ENCODE measurements at regions not wholly inside any gene's neighbourhood (a gene's known extent, or its start where the extent isn't known, plus 50 kb on each side); places are given as distances from the start of the nearest gene placed in this dataset.

DNA sequence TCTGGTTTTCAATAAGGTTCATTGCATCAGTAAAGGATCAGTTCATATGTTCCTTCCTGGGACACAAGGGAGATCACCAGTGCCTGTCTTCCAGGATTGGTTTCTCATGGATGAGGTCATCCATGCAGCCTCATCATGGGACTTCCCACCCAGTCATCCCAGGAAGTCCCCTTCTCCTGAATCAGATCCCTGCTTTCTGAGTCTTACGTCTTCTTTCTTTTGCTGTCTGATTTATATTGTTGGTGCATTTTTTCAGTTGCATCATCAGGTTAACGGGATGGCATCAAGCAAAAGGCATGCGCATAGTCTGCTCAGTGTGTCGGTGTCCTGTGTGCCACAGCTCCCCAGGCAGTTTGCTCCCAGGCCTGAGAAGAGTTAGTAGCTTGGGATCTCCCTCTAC lies 105.9 kb downstream of the SOX11 start:
- no peak for TF ChIP-seq ZFX (IDR thresholded peaks at IDR 0.05)
- TF ChIP-seq, protein P1, sequence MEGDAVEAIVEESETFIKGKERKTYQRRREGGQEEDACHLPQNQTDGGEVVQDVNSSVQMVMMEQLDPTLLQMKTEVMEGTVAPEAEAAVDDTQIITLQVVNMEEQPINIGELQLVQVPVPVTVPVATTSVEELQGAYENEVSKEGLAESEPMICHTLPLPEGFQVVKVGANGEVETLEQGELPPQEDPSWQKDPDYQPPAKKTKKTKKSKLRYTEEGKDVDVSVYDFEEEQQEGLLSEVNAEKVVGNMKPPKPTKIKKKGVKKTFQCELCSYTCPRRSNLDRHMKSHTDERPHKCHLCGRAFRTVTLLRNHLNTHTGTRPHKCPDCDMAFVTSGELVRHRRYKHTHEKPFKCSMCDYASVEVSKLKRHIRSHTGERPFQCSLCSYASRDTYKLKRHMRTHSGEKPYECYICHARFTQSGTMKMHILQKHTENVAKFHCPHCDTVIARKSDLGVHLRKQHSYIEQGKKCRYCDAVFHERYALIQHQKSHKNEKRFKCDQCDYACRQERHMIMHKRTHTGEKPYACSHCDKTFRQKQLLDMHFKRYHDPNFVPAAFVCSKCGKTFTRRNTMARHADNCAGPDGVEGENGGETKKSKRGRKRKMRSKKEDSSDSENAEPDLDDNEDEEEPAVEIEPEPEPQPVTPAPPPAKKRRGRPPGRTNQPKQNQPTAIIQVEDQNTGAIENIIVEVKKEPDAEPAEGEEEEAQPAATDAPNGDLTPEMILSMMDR (conservative IDR thresholded peaks at IDR 0.05): no peak
- no peak overlapping the region for H3K27ac ChIP-seq

- TF ChIP-seq, protein P1 (conservative IDR thresholded peaks at IDR 0.05): no peak
- no peak for TF ChIP-seq ZFX (IDR thresholded peaks at IDR 0.05)
- no peak overlapping the region for H3K27ac ChIP-seq
Observed at GRCh38 chr2:5799348-5799747, 107.2 kb downstream of the SOX11 start.

DNA sequence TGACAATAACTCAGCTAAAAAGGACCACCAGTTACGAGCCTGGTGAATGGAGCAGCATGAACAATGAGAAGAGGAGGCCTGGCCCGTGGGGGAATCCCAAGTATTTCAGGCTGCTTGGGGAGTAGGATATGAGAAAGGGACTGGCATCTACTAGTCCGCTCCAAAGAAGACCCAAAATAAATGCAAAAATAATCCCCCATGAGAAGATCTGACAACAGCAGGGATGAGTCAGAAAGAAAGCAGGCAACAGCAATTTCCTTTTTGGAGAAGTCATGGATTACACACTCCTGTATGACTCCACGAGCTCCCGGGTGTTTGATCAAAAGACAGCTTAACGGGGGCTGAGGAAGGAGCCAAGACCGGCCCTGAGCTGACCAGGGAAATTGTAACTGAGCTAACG lies 111.4 kb downstream of the SOX11 start:
- H3K27ac ChIP-seq: no peak overlapping the region
- TF ChIP-seq, protein P1 (conservative IDR thresholded peaks at IDR 0.05): no peak
- no peak for TF ChIP-seq ZFX (IDR thresholded peaks at IDR 0.05)

DNA sequence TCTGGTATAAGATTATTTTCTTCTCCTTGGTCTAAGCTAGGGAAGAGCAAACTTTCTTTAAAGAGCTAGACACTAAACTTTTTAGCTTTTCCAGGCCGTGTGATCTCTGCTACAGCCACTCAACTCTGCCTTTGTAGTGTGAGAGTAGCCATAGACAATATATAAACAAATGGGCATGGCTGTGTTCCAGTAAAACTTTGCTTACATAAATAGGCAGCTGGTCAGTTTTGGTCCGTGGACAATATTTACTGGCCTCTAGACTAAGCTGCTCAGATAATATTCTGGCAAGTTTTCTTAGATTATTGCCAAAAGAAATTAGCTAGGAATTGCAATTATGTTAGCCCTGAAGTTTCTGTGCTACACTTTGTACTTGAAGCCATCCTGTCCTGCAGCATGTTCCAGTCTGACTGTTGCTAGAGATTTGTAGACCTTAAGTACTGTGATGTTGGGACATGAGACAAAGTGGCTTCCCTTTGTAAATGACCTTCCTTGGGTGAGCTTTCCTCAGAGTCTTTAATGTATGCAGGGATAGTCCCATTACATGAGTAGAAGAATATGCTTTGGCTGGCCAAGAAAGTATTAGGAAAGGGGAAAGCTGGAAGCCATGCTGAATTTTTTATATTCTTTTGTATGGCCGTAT lies 126.9 kb downstream of the SOX11 start:
- TF ChIP-seq ZFX (IDR thresholded peaks at IDR 0.05): no peak
- TF ChIP-seq, protein P1 (conservative IDR thresholded peaks at IDR 0.05): no peak
- H3K27ac ChIP-seq: no peak overlapping the region

- TF ChIP-seq, protein P1 (conservative IDR thresholded peaks at IDR 0.05): no peak
Observed at GRCh38 chr2:5824126-5824525, 131.9 kb downstream of the SOX11 start.

GRCh38 chr2:5825686-5826085 lies 133.5 kb downstream of the SOX11 start:
- TF ChIP-seq, protein P1 (conservative IDR thresholded peaks at IDR 0.05): no peak
- no peak for TF ChIP-seq ZFX (IDR thresholded peaks at IDR 0.05)
- no peak overlapping the region for H3K27ac ChIP-seq

More at GRCh38 chr2:5824126-5824525, 131.9 kb downstream of the SOX11 start:
- H3K27ac ChIP-seq: no peak overlapping the region

GRCh38 chr2:5826979-5827655 lies 134.9 kb downstream of the SOX11 start:
- H3K27ac ChIP-seq: no peak overlapping the region
- no peak for TF ChIP-seq ZFX (IDR thresholded peaks at IDR 0.05)
- TF ChIP-seq, protein P1 (conservative IDR thresholded peaks at IDR 0.05): no peak
